Sciatic nerve (tissue), 2 donors: ENCODE measurements at regions not wholly inside any gene's neighbourhood (a gene's known extent, or its start where the extent isn't known, plus 50 kb on each side); places are given as distances from the start of the nearest gene placed in this dataset.
"Not testable (repeated sequence)": the region's sequence is repeated elsewhere in the genome, so short reads cannot be mapped to it uniquely, and the experiment has no call there.

Source experiments
- ATAC-seq: fragments of 200-7000 bp; cut with Tn5 transposase; one replicate; pipeline ENCODE4 v1.9.1; 2020; ENCODE audit warnings: mild to moderate bottlenecking, moderate library complexity
- DNase-seq: peaks from one replicate; pipeline ENCODE4 v3.0.0-alpha.2; 2020; ENCODE audit warnings: low spot score
- intact Hi-C: fragments of 100-400 bp; cut with DNase I; formaldehyde crosslinking; loops from one replicate; pipeline ENCODE4 v1.14.2; 2022
- donor health status: DM: no; HTN: no; CAD: no.
- donor health status: DM: no; HTN: no; CAD: no.

GRCh38 chr14:56351861-56352260, 227.7 kb upstream of the TMEM260 start:
- intact Hi-C loops, result no loop called here
- DNase-seq (no peak), ATAC-seq (no peak)

GRCh38 chr14:56352999-56353398, 226.6 kb upstream of the TMEM260 start:
- DNase-seq (no peak), ATAC-seq (no peak)

GRCh38 chr14:56357428-56357827, 222.2 kb upstream of the TMEM260 start:
- ATAC-seq (no peak), DNase-seq (no peak)
- intact Hi-C loops, result no loop called here

More at GRCh38 chr14:56352999-56353398, 226.6 kb upstream of the TMEM260 start:
- intact Hi-C loops, result no loop called here

GRCh38 chr14:56358275-56358674, 221.3 kb upstream of the TMEM260 start:
- intact Hi-C loops, result no loop called here
- DNase-seq, result no peak

GRCh38 chr14:56358851-56359614, 220.6 kb upstream of the TMEM260 start:
- ATAC-seq (no peak), DNase-seq (no peak)
- intact Hi-C loops, result no loop called here

More at GRCh38 chr14:56358275-56358674, 221.3 kb upstream of the TMEM260 start:
- no peak for ATAC-seq

GRCh38 chr14:56365663-56366062, 213.9 kb upstream of the TMEM260 start:
- intact Hi-C loops, DNase-seq, ATAC-seq: not testable (repeated sequence)

GRCh38 chr14:56367416-56367815, 212.2 kb upstream of the TMEM260 start:
- DNase-seq, result no peak
- intact Hi-C loops, result no loop called here
- ATAC-seq, result no peak

GRCh38 chr14:56371737-56372136, 207.9 kb upstream of the TMEM260 start:
- intact Hi-C loops, result no loop called here
- no peak for ATAC-seq

GRCh38 chr14:56374421-56374820, 205.2 kb upstream of the TMEM260 start:
- ATAC-seq, result peak; percentile 32
- peak; percentile 60 for DNase-seq
- intact Hi-C loops, result no loop called here

More at GRCh38 chr14:56371737-56372136, 207.9 kb upstream of the TMEM260 start:
- no peak for DNase-seq

- intact Hi-C loops, result no loop called here
- DNase-seq, result no peak
- no peak for ATAC-seq
Measured at GRCh38 chr14:56378046-56378445, 201.6 kb upstream of the TMEM260 start.

GRCh38 chr14:56378475-56378877, 201.1 kb upstream of the TMEM260 start:
- peak; percentile 70 for ATAC-seq

GRCh38 chr14:56379956-56380355, 199.6 kb upstream of the TMEM260 start:
- no peak for DNase-seq
- intact Hi-C loops, result no loop called here
- peak; percentile 93 for ATAC-seq

More at GRCh38 chr14:56378475-56378877, 201.1 kb upstream of the TMEM260 start:
- intact Hi-C loops, result no loop called here
- no peak for DNase-seq

- ATAC-seq, result no peak
- intact Hi-C loops, result no loop called here
Measured at GRCh38 chr14:56386024-56386423, 193.6 kb upstream of the TMEM260 start.

GRCh38 chr14:56390859-56391258, 188.7 kb upstream of the TMEM260 start:
- ATAC-seq (no peak), DNase-seq (no peak)
- intact Hi-C loops, result no loop called here

More at GRCh38 chr14:56386024-56386423, 193.6 kb upstream of the TMEM260 start:
- no peak for DNase-seq

GRCh38 chr14:56394826-56395530, 184.6 kb upstream of the TMEM260 start:
- DNase-seq, result no peak
- no peak for ATAC-seq
- intact Hi-C loops, result no loop called here

GRCh38 chr14:56400109-56400825, 179.3 kb upstream of the TMEM260 start:
- intact Hi-C loops, result no loop called here
- ATAC-seq (no peak), DNase-seq (no peak)

- intact Hi-C loops, result no loop called here
- no peak for ATAC-seq
Measured at GRCh38 chr14:56412468-56413434, 166.8 kb upstream of the TMEM260 start.

GRCh38 chr14:56413721-56414120, 165.9 kb upstream of the TMEM260 start:
- ATAC-seq (no peak), DNase-seq (no peak)
- intact Hi-C loops, result no loop called here

More at GRCh38 chr14:56412468-56413434, 166.8 kb upstream of the TMEM260 start:
- DNase-seq, result no peak
